ENCODE measurements at regions not wholly inside any gene's neighbourhood (a gene's known extent, or its start where the extent isn't known, plus 50 kb on each side); places are given as distances from the start of the nearest gene placed in this dataset.

DNA sequence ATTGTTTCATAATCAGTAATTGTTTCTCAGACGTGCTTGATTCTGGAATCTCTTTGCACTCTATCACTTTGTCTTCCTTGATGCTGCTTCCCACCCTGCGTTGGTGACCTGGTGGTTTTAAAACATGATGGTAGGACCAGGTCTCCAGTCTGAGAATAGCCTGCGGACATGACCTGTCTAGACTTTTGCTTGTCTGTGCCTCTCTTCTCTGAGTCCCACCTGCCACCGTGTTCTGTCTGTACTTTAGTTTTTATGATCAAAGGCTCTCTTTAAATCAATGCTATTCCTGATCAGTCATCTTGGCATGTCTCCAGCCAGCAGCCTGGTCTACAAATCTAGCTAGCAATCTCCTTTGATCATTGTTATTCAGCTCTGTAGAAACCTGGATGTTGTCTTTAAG, 933.9 kb downstream of the DIAPH3 start:
- Histone ChIP-seq H3K4me3 (ENCODE audit: low read depth, low read length, poor library complexity, severe bottlenecking) (no peak overlapping the region), H3K9me3 (ENCODE audit: low read depth, low read length, poor library complexity, severe bottlenecking) (no peaks in the 10 kb centered on the region), H3K27me3 (replicated peaks; ENCODE audit: insufficient read depth, low read depth, low read length, poor library complexity) (no peaks in the 10 kb centered on the region), H3K4me1 (ENCODE audit: insufficient read depth, low read length, poor library complexity, severe bottlenecking) (peaks cover 26% of the 10 kb centered on the region), H3K36me3 (ENCODE audit: insufficient read depth, low read length, poor library complexity, severe bottlenecking) (no peaks in the 10 kb centered on the region), H3K27ac (ENCODE audit: low read depth, low read length, poor library complexity, severe bottlenecking) (no peak overlapping the region)
- ChIA-PET CTCF (no interaction called here), POLR2A (ENCODE audit: low non-redundant PET) (interaction anchor here (0.6 kb wide), 1 partner anchor 328 kb away, joined by 3 read pairs; no protein-coding TSS in a partner anchor)
- no peak for TF ChIP-seq EZH2 (IDR thresholded peaks at IDR 0.05; ENCODE audit: borderline replicate concordance, low read depth, low read length, poor library complexity, severe bottlenecking)
- TF ChIP-seq, protein P1, sequence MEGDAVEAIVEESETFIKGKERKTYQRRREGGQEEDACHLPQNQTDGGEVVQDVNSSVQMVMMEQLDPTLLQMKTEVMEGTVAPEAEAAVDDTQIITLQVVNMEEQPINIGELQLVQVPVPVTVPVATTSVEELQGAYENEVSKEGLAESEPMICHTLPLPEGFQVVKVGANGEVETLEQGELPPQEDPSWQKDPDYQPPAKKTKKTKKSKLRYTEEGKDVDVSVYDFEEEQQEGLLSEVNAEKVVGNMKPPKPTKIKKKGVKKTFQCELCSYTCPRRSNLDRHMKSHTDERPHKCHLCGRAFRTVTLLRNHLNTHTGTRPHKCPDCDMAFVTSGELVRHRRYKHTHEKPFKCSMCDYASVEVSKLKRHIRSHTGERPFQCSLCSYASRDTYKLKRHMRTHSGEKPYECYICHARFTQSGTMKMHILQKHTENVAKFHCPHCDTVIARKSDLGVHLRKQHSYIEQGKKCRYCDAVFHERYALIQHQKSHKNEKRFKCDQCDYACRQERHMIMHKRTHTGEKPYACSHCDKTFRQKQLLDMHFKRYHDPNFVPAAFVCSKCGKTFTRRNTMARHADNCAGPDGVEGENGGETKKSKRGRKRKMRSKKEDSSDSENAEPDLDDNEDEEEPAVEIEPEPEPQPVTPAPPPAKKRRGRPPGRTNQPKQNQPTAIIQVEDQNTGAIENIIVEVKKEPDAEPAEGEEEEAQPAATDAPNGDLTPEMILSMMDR (conservative IDR thresholded peaks at IDR 0.05; ENCODE audit: low read depth, low read length), result no peak
- intact Hi-C loops (cut with micrococcal nuclease; ENCODE audit: unreplicated experiment), result loop anchor here (10.0 kb wide), 1 partner anchor 445 kb away; no protein-coding TSS in a partner anchor
- BruUV-seq (replicated peaks), result no TSS peak
- DNase-seq (ENCODE audit: low spot score), result peak; percentile 25

DNA sequence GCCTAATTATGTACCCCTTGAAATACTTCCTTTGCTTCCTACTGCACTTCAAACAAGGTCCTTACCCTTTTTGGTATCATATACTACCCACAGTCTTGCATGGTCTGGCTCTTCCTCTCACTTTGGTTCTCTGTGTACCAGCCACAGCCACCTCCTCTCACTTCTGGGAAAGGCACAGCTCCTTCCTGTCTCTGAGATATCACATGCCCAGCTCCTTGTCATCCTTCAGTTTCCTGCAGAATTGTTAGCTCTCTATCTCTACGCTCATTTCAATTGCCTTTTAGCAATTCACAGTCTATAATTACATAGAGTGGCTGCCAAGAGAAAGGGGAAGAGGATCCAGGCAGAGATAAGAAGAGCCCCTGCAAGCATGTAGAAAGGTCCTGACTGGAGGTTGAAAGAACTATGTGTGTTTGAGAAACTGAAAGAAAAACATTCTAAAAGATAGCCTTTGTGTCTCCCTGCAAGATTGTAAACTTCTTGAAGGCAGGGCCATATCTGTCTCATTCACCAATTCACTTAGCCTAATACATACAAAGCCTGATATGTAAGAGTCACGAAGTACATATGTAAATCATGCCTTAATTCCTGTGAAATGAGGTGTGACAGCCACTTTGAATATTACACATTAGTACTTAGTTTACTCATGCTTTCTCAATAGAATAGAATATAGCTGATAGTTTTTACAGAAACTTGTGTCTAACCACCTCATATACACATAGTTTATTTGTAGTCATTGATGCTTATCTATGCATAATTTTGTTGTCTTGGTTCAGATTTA, 933.1 kb downstream of the DIAPH3 start:
- DNase-seq (ENCODE audit: low spot score), result peak; percentile 63
- no peaks in the 10 kb centered on the region for H3K9me3 ChIP-seq (ENCODE audit: low read depth, low read length, poor library complexity, severe bottlenecking)
- TF ChIP-seq, protein P1 (conservative IDR thresholded peaks at IDR 0.05; ENCODE audit: low read depth, low read length), result no peak
- no peak for TF ChIP-seq EZH2 (IDR thresholded peaks at IDR 0.05; ENCODE audit: borderline replicate concordance, low read depth, low read length, poor library complexity, severe bottlenecking)
- H3K4me3 ChIP-seq (ENCODE audit: low read depth, low read length, poor library complexity, severe bottlenecking), result no peak overlapping the region
- H3K27me3 ChIP-seq (replicated peaks; ENCODE audit: insufficient read depth, low read depth, low read length, poor library complexity), result no peaks in the 10 kb centered on the region
- H3K27ac ChIP-seq (ENCODE audit: low read depth, low read length, poor library complexity, severe bottlenecking), result no peak overlapping the region
- intact Hi-C loops (cut with micrococcal nuclease; ENCODE audit: unreplicated experiment), result loop anchor here (10.0 kb wide), 1 partner anchor 444 kb away; no protein-coding TSS in a partner anchor
- CTCF ChIA-PET, result no interaction called here
- no TSS peak for BruUV-seq (replicated peaks)
- POLR2A ChIA-PET (ENCODE audit: low non-redundant PET), result no interaction called here
- H3K36me3 ChIP-seq (ENCODE audit: insufficient read depth, low read length, poor library complexity, severe bottlenecking), result no peaks in the 10 kb centered on the region
- H3K4me1 ChIP-seq (ENCODE audit: insufficient read depth, low read length, poor library complexity, severe bottlenecking), result peaks cover 26% of the 10 kb centered on the region

- H3K36me3 ChIP-seq (ENCODE audit: insufficient read depth, low read length, poor library complexity, severe bottlenecking), result no peaks in the 10 kb centered on the region
- TF ChIP-seq, protein P1 (conservative IDR thresholded peaks at IDR 0.05; ENCODE audit: low read depth, low read length), result no peak
- no peak for TF ChIP-seq EZH2 (IDR thresholded peaks at IDR 0.05; ENCODE audit: borderline replicate concordance, low read depth, low read length, poor library complexity, severe bottlenecking)
- no peaks in the 10 kb centered on the region for H3K27me3 ChIP-seq (replicated peaks; ENCODE audit: insufficient read depth, low read depth, low read length, poor library complexity)
- ChIA-PET POLR2A (ENCODE audit: low non-redundant PET) (no interaction called here), CTCF (no interaction called here)
- no peaks in the 10 kb centered on the region for H3K4me1 ChIP-seq (ENCODE audit: insufficient read depth, low read length, poor library complexity, severe bottlenecking)
- no peak overlapping the region for H3K4me3 ChIP-seq (ENCODE audit: low read depth, low read length, poor library complexity, severe bottlenecking)
- no peak for DNase-seq (ENCODE audit: low spot score)
- H3K9me3 ChIP-seq (ENCODE audit: low read depth, low read length, poor library complexity, severe bottlenecking), result no peaks in the 10 kb centered on the region
- no TSS peak for BruUV-seq (replicated peaks)
- no peak overlapping the region for H3K27ac ChIP-seq (ENCODE audit: low read depth, low read length, poor library complexity, severe bottlenecking)
- intact Hi-C loops (cut with micrococcal nuclease; ENCODE audit: unreplicated experiment), result loop anchor here (10.0 kb wide), 1 partner anchor 438 kb away; no protein-coding TSS in a partner anchor
Observed at GRCh38 chr13:59236309-59236919, 927.3 kb downstream of the DIAPH3 start.

Measured in A673 (cell line).